IMR-90 (cell line): ENCODE measurements at regions not wholly inside any gene's neighbourhood (a gene's known extent, or its start where the extent isn't known, plus 50 kb on each side); places are given as distances from the start of the nearest gene placed in this dataset.

Source experiments
- ATAC-seq: fragments of 200-7000 bp; cut with Tn5 transposase; 2 replicates; pipeline ENCODE4 v1.9.1; 2020; ENCODE audit warnings: low read depth, mild to moderate bottlenecking, moderate library complexity
- BruUV-seq: library from RNA; stranded (reverse); fragments of 400-500 nt; replicated peaks from 2 replicates; lab custom pipeline; 2021; lab: Mats Ljungman, UMichigan
- CTCF ChIA-PET: fragments of 300-600 bp; formaldehyde crosslinking; extraction: SDS; loops from one replicate; lab custom pipeline; 2021; ENCODE audit warnings: antibody characterized with exemption; lab: Yijun Ruan, JAX
- POLR2A ChIA-PET: fragments of 300-600 bp; sonication (Branson Sonifier 250); formaldehyde crosslinking; loops from one replicate; lab custom pipeline; 2022; ENCODE audit warnings: antibody characterized with exemption; ENCODE audit not compliant: unreplicated experiment; lab: Charles Lee
- DNase-seq: peaks from one replicate; pipeline ENCODE4 v3.0.0; 2013
- H2AFZ ChIP-seq: replicated peaks from 2 replicates; pipeline ENCODE3; 2013; ENCODE audit warnings: low read length, mild to moderate bottlenecking; ENCODE audit not compliant: poor library complexity
- H2AK5ac ChIP-seq: 2 replicates; pipeline ENCODE4 v1.6.1; 2013; ENCODE audit warnings: low read depth, low read length, inconsistent platforms
- H2AK9ac ChIP-seq: replicated peaks from 2 replicates; pipeline ENCODE3; 2013; ENCODE audit warnings: mild to moderate bottlenecking, low read depth, low read length, moderate library complexity; ENCODE audit not compliant: poor library complexity
- H2BK120ac ChIP-seq: 2 replicates; pipeline ENCODE4 v1.6.1; 2013; ENCODE audit warnings: low read depth, low read length, inconsistent platforms
- H2BK15ac ChIP-seq: 3 replicates; pipeline ENCODE4 v1.6.1; 2013; ENCODE audit warnings: low read depth, low read length, inconsistent platforms
- H2BK20ac ChIP-seq: 2 replicates; pipeline ENCODE4 v1.6.1; 2013; ENCODE audit warnings: low read depth, mild to moderate bottlenecking, inconsistent platforms, low read length, moderate library complexity
- H2BK5ac ChIP-seq: 2 replicates; pipeline ENCODE4 v1.6.1; 2013; ENCODE audit warnings: mild to moderate bottlenecking, low read depth, low read length, inconsistent platforms; ENCODE audit not compliant: poor library complexity, severe bottlenecking
- H3K14ac ChIP-seq: replicated peaks from 2 replicates; pipeline ENCODE4 v1.6.1; 2013; ENCODE audit warnings: low read depth, low read length, inconsistent platforms
- H3K18ac ChIP-seq: 2 replicates; pipeline ENCODE4 v1.6.1; 2013; ENCODE audit warnings: low read depth, low read length, control low read depth
- H3K23ac ChIP-seq: 2 replicates; pipeline ENCODE4 v1.6.1; 2013; ENCODE audit warnings: low read depth, low read length, inconsistent platforms
- H3K27ac ChIP-seq: 2 replicates; pipeline ENCODE4 v1.5.1; 2013; ENCODE audit warnings: mild to moderate bottlenecking, control low read depth, low read length; ENCODE audit not compliant: insufficient read depth
- H3K27me3 ChIP-seq: 2 replicates; pipeline ENCODE4 v1.6.1; 2013; ENCODE audit warnings: low read length; ENCODE audit not compliant: control insufficient read depth, insufficient read depth
- H3K36me3 ChIP-seq: 2 replicates; pipeline ENCODE4 v1.6.1; 2013; ENCODE audit warnings: low read length, mixed read lengths; ENCODE audit not compliant: control insufficient read depth, insufficient read depth
- H3K4ac ChIP-seq: 2 replicates; pipeline ENCODE4 v1.6.1; 2013; ENCODE audit warnings: low read depth, low read length, inconsistent platforms
- H3K4me1 ChIP-seq: 2 replicates; pipeline ENCODE4 v1.6.1; 2013; ENCODE audit warnings: low read length, mixed read lengths; ENCODE audit not compliant: control insufficient read depth, insufficient read depth
- H3K4me2 ChIP-seq: 2 replicates; pipeline ENCODE4 v1.6.1; 2013; ENCODE audit warnings: low read depth, mild to moderate bottlenecking, control low read depth, low read length, moderate library complexity
- H3K4me3 ChIP-seq: 2 replicates; pipeline ENCODE4 v1.5.1; 2013; ENCODE audit warnings: low read depth, mild to moderate bottlenecking, control low read depth, low read length, moderate library complexity; ENCODE audit not compliant: insufficient read depth
- H3K56ac ChIP-seq: 2 replicates; pipeline ENCODE4 v1.6.1; 2013; ENCODE audit warnings: low read length, inconsistent platforms; ENCODE audit not compliant: insufficient read depth; ENCODE audit errors: extremely low read depth
- H3K79me1 ChIP-seq, 2 experiments: 2 replicates each; pipeline ENCODE4 v1.6.1; 2013; ENCODE audit warnings: low read length in 2 of 2, inconsistent platforms in 1 of 2, low read depth in 1 of 2
- H3K9ac ChIP-seq: 2 replicates; pipeline ENCODE4 v1.6.1; 2013; ENCODE audit warnings: low read depth, low read length, control low read depth
- H3K9me1 ChIP-seq: 2 replicates; pipeline ENCODE4 v1.6.1; 2013; ENCODE audit warnings: low read length, inconsistent platforms; ENCODE audit not compliant: insufficient read depth
- H3K9me3 ChIP-seq: 2 replicates; pipeline ENCODE4 v1.6.1; 2013; ENCODE audit warnings: low read length; ENCODE audit not compliant: control insufficient read depth, insufficient read depth
- H4K20me1 ChIP-seq: 2 replicates; pipeline ENCODE4 v1.6.1; 2013; ENCODE audit warnings: low read length, inconsistent platforms; ENCODE audit not compliant: insufficient read depth
- H4K5ac ChIP-seq: 2 replicates; pipeline ENCODE4 v1.6.1; 2013; ENCODE audit warnings: mild to moderate bottlenecking, low read depth, low read length, control low read depth
- H4K8ac ChIP-seq, 2 experiments: 2 replicates each; pipeline ENCODE4 v1.6.1; 2013; ENCODE audit warnings: low read depth in 2 of 2, low read length in 2 of 2, control low read depth in 1 of 2, inconsistent platforms in 1 of 2
- H4K91ac ChIP-seq: 2 replicates; pipeline ENCODE4 v1.6.1; 2013; ENCODE audit warnings: low read depth, low read length, inconsistent platforms; ENCODE audit not compliant: insufficient read depth
- BHLHE40 ChIP-seq: fragments of 150-350 bp; IDR thresholded peaks from 2 replicates; pipeline ENCODE4 v1.6.1; 2016; ENCODE audit warnings: mild to moderate bottlenecking, low read depth, low read length
- CHD1 ChIP-seq: IDR thresholded peaks from 2 replicates; pipeline ENCODE4 v1.6.1; 2012; ENCODE audit warnings: low read depth, low read length, improper control_type of control experiment
- ELK1 ChIP-seq: fragments of 150-350 bp; IDR thresholded peaks from 2 replicates; pipeline ENCODE4 v1.6.1; 2016; ENCODE audit warnings: low read depth, mild to moderate bottlenecking, low read length, moderate library complexity, borderline replicate concordance
- FOS ChIP-seq: fragments of 150-350 bp; IDR thresholded peaks from 2 replicates; pipeline ENCODE4 v1.6.1; 2016; ENCODE audit warnings: low read depth, low read length
- MAFK ChIP-seq: IDR thresholded peaks from 2 replicates; pipeline ENCODE4 v1.6.1; 2012; ENCODE audit warnings: low read depth, low read length, improper control_type of control experiment
- MAZ ChIP-seq: IDR thresholded peaks from 2 replicates; pipeline ENCODE4 v1.6.1; 2012; ENCODE audit warnings: low read depth, mild to moderate bottlenecking, low read length, improper control_type of control experiment, moderate library complexity, borderline replicate concordance
- MXI1 ChIP-seq: IDR thresholded peaks from 2 replicates; pipeline ENCODE4 v1.6.1; 2012; ENCODE audit warnings: low read depth, mild to moderate bottlenecking, low read length, moderate library complexity, borderline replicate concordance
- POLR2A ChIP-seq: IDR thresholded peaks from 2 replicates; pipeline ENCODE4 v1.6.1; 2012; ENCODE audit warnings: mild to moderate bottlenecking, low read depth, low read length
- RAD21 ChIP-seq: IDR thresholded peaks from 2 replicates; pipeline ENCODE4 v1.6.1; 2012; ENCODE audit warnings: low read length, improper control_type of control experiment
- RCOR1 ChIP-seq: IDR thresholded peaks from 2 replicates; pipeline ENCODE4 v1.6.1; 2012; ENCODE audit warnings: mild to moderate bottlenecking, low read length, improper control_type of control experiment; ENCODE audit not compliant: insufficient replicate concordance
- SMC3 ChIP-seq: fragments of 150-350 bp; IDR thresholded peaks from 2 replicates; pipeline ENCODE4 v1.6.1; 2016; ENCODE audit warnings: low read depth, mild to moderate bottlenecking, antibody characterized with exemption, low read length, moderate library complexity
- USF2 ChIP-seq: fragments of 150-350 bp; IDR thresholded peaks from 2 replicates; pipeline ENCODE4 v1.6.1; 2017; ENCODE audit warnings: mild to moderate bottlenecking, antibody characterized with exemption, low read length, low read depth
- WGBS, 2 experiments: methylation state at CpG; one replicate each; pipeline versions ENCODE4 v1.1.5 to v1.1.7; 2013; ENCODE audit warnings: missing lambda C conversion rate in 2 of 2; ENCODE audit not compliant: insufficient read length in 1 of 2; ENCODE audit errors: extremely low coverage in 2 of 2; 5-methylcytosine and 5-hydroxymethylcytosine counted together
- dilution Hi-C: fragments of 300-500 bp; cut with HindIII; formaldehyde crosslinking; loops from one replicate; pipeline ENCODE4 v1.14.3; 2018; ENCODE audit warnings: low sequenced_read_pairs; ENCODE audit not compliant: unreplicated experiment
- in situ Hi-C: fragments of 300-500 bp; cut with MboI; formaldehyde crosslinking; loops from 3 replicates; pipeline ENCODE4 v1.14.3; 2019; ENCODE audit warnings: low sequenced_read_pairs, inconsistent platforms, mixed read lengths
- intact Hi-C: fragments of 100-400 bp; cut with micrococcal nuclease; formaldehyde crosslinking; loops from 2 replicates; pipeline ENCODE4 v1.10.0; 2022

GRCh38 chr12:28975564-28976340, 173.3 kb upstream of the FAR2 start:
- no TSS peak for BruUV-seq
- ChIA-PET CTCF (no interaction called here), POLR2A (no interaction called here)
- Histone ChIP-seq H3K9ac (no peak overlapping the region), H3K14ac (no peak overlapping the region), H4K91ac (no peak overlapping the region), H3K36me3 (no peaks in the 10 kb centered on the region), H3K79me1 (no peaks in the 10 kb centered on the region), H2AK5ac (no peak overlapping the region), H3K23ac (no peak overlapping the region), H2AK9ac (no peak overlapping the region), H3K56ac (no peak overlapping the region), H2BK15ac (no peak overlapping the region), H3K27ac (no peak overlapping the region), H3K9me3 (no peaks in the 10 kb centered on the region), H3K4me3 (no peak overlapping the region), H2AFZ (no peak overlapping the region), H2BK20ac (no peak overlapping the region), H2BK5ac (no peak overlapping the region), H3K4ac (no peak overlapping the region), H4K20me1 (no peaks in the 10 kb centered on the region), H3K4me1 (peaks cover 8% of the 10 kb centered on the region), H3K18ac (peak overlapping the region; percentile 53; the same call in 1 of the 2 replicates), H2BK120ac (no peak overlapping the region), H3K9me1 (no peaks in the 10 kb centered on the region; the same call in 1 of the 2 replicates), H4K8ac (no peak overlapping the region), H3K27me3 (no peaks in the 10 kb centered on the region), H3K4me2 (no peak overlapping the region; the same call in 1 of the 2 replicates), H4K5ac (peak overlapping the region; percentile 21; the same call in 1 of the 2 replicates)
- DNase-seq (peak; percentile 34), ATAC-seq (peak; percentile 32; the same call in 1 of the 2 replicates)
- intact Hi-C loops (no loop called here), in situ Hi-C loops (loop anchor here (25.0 kb wide), 1 partner anchor 1238 kb away; no protein-coding TSS in a partner anchor), dilution Hi-C loops (no loop called here)
- WGBS, 2 experiments = no CpG with 5 or more reads among the region's 3 CpGs
- TF ChIP-seq MAZ (no peak), POLR2A (no peak), USF2 (no peak), BHLHE40 (no peak), CHD1 (no peak), RAD21 (no peak), SMC3 (no peak), MAFK (no peak), FOS (no peak), RCOR1 (no peak), MXI1 (no peak), ELK1 (no peak)
